Loucy (cell line): ENCODE measurements at regions not wholly inside any gene's neighbourhood (a gene's known extent, or its start where the extent isn't known, plus 50 kb on each side); places are given as distances from the start of the nearest gene placed in this dataset.

Experiments used
- EZH2phosphoT487 ChIP-seq: fragments of 200-600 bp; IDR thresholded peaks from 2 replicates; pipeline ENCODE4 v1.6.1; 2018; ENCODE audit warnings: antibody characterized with exemption, mild to moderate bottlenecking, moderate library complexity, borderline replicate concordance
- TF ChIP-seq, protein P1 (sequence below): fragments of 200-600 bp; sonication (generic); conservative IDR thresholded peaks from 2 replicates; pipeline ENCODE4 v1.5.1; 2014; ENCODE audit warnings: mild to moderate bottlenecking, antibody characterized with exemption, low read length

DNA sequence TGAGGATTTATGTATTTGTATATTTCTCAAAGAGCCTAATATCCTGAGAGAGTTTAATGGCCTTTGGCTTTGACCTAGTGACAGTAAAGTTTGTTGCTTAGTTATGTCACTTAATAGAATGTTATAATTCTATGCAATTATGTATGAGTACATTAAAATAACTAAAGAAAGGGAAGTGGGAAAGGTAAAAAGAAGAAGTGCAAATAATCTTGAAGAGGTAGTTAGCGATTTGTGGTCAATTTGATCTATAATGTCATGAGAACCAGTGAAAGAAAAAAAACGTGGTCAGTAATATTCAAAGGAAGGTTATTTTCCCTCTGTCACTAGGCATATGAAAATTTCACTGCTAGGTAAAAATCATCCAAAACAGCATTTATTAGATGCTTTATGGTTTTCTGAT lies 143.4 kb upstream of the LSM8 start:
- TF ChIP-seq, protein P1, sequence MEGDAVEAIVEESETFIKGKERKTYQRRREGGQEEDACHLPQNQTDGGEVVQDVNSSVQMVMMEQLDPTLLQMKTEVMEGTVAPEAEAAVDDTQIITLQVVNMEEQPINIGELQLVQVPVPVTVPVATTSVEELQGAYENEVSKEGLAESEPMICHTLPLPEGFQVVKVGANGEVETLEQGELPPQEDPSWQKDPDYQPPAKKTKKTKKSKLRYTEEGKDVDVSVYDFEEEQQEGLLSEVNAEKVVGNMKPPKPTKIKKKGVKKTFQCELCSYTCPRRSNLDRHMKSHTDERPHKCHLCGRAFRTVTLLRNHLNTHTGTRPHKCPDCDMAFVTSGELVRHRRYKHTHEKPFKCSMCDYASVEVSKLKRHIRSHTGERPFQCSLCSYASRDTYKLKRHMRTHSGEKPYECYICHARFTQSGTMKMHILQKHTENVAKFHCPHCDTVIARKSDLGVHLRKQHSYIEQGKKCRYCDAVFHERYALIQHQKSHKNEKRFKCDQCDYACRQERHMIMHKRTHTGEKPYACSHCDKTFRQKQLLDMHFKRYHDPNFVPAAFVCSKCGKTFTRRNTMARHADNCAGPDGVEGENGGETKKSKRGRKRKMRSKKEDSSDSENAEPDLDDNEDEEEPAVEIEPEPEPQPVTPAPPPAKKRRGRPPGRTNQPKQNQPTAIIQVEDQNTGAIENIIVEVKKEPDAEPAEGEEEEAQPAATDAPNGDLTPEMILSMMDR = no peak
- no peak for TF ChIP-seq EZH2phosphoT487
